Chondrocyte (in vitro differentiated cells): ENCODE measurements at regions not wholly inside any gene's neighbourhood (a gene's known extent, or its start where the extent isn't known, plus 50 kb on each side); places are given as distances from the start of the nearest gene placed in this dataset.

ENCODE experiments used
- DNase-seq: peaks from one replicate; pipeline ENCODE4 v3.0.0; 2021; ENCODE audit warnings: mixed read lengths, low spot score
- H3K27ac Mint-ChIP-seq: one replicate; pipeline ENCODE4 v1.8.0; 2021; ENCODE audit warnings: mild to moderate bottlenecking, moderate library complexity, mixed read lengths; ENCODE audit not compliant: unreplicated experiment
- H3K27me3 Mint-ChIP-seq: 2 replicates; pipeline ENCODE4 v1.8.0; 2021; ENCODE audit warnings: low read depth, mixed read lengths
- H3K36me3 Mint-ChIP-seq: 2 replicates; pipeline ENCODE4 v1.8.0; 2021; ENCODE audit warnings: low read depth, mixed read lengths
- H3K4me1 Mint-ChIP-seq: 2 replicates; pipeline ENCODE4 v1.8.0; 2021; ENCODE audit warnings: low read depth, mild to moderate bottlenecking, mixed read lengths
- H3K4me3 Mint-ChIP-seq: one replicate; pipeline ENCODE4 v1.8.0; 2021; ENCODE audit warnings: mild to moderate bottlenecking, moderate library complexity, mixed read lengths; ENCODE audit not compliant: unreplicated experiment
- H3K9me3 Mint-ChIP-seq: 2 replicates; pipeline ENCODE4 v1.8.0; 2021; ENCODE audit warnings: low read depth, mixed read lengths
- TF ChIP-seq, protein P1 (sequence below): fragments of 200-600 bp; sonication (generic); IDR thresholded peaks from 2 replicates; pipeline ENCODE4 v1.5.0; 2021; ENCODE audit warnings: antibody characterized with exemption, mild to moderate bottlenecking, moderate library complexity

DNA sequence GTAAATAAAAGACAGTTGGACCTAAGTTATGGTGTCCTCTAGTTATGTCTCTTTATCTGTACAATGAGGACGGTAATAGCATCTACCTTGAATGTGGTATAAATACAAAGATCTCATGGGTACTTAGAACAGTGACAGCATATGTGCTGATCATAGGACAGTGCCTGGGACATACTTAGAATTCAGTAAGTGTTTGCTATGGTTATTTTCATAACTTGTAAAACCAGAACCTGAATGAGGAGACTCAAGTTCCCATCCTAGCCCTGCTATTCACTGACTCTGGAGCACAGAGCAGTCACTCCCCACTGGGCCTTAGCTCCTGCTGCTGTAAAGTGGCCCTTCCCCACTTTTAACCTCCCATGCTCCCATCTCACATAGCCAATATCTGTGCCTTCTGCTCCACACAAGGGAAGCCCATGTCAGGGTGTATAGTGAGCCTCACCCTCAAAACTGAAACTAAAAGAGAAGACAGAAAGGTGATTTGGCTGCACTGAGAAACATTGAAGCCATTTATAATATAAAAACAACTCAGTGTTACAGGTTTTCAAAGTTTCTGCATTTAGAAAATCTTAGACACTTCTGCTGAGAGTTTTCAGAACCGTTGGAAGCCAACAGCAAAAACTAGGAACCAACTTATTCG, 225.4 kb upstream of the UBE2E2 start:
- TF ChIP-seq, protein P1, sequence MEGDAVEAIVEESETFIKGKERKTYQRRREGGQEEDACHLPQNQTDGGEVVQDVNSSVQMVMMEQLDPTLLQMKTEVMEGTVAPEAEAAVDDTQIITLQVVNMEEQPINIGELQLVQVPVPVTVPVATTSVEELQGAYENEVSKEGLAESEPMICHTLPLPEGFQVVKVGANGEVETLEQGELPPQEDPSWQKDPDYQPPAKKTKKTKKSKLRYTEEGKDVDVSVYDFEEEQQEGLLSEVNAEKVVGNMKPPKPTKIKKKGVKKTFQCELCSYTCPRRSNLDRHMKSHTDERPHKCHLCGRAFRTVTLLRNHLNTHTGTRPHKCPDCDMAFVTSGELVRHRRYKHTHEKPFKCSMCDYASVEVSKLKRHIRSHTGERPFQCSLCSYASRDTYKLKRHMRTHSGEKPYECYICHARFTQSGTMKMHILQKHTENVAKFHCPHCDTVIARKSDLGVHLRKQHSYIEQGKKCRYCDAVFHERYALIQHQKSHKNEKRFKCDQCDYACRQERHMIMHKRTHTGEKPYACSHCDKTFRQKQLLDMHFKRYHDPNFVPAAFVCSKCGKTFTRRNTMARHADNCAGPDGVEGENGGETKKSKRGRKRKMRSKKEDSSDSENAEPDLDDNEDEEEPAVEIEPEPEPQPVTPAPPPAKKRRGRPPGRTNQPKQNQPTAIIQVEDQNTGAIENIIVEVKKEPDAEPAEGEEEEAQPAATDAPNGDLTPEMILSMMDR = no peak
- Mint-ChIP-seq H3K27ac (no peak overlapping the region), H3K36me3 (no peaks in the 10 kb centered on the region), H3K27me3 (peaks cover 3% of the 10 kb centered on the region), H3K4me3 (no peak overlapping the region), H3K4me1 (peaks cover 8% of the 10 kb centered on the region), H3K9me3 (peaks cover 12% of the 10 kb centered on the region)
- DNase-seq = no peak

DNA sequence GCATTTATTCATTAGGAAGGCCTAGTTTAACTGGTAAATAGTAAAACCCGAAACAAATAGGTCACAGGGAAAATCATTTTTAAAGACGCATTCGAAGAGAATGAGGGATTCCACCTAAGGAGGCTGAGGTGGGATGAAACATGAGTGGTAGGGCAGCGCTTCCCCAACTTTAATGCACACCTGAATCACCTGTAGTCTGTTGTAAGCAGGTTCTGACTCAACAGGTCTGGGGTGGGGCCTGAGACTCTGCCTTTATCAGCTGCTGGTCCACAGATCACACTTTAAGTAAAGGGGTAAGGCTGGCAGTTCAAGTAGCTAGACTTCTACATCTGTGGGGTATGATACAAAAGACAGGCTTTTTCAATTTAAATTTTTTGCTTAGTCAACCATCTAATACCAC, 223.5 kb upstream of the UBE2E2 start:
- TF ChIP-seq, protein P1 = no peak
- Mint-ChIP-seq H3K9me3 (peaks cover 8% of the 10 kb centered on the region), H3K27me3 (peaks cover 6% of the 10 kb centered on the region), H3K27ac (no peak overlapping the region), H3K4me1 (peaks cover 8% of the 10 kb centered on the region), H3K36me3 (no peaks in the 10 kb centered on the region), H3K4me3 (no peak overlapping the region)
- no peak for DNase-seq

DNA sequence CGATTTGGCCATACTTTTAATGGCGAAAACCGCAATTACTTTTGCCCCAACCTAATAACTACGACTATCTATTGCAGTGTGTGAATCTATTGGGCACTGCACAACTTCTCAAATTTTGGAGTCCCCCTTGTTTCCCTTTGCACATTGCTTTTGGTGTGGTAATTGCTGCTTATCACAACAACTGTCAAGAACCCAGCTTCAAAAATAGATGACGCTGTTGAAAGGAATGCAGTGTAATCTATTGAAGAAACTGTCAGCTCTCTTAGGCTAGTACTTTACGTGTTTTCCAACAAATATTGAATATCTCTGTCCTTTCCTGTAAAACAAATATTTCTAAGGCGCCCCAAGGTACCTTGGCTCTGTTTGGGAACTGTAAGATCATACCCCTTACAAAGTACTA, 222.8 kb upstream of the UBE2E2 start:
- H3K27ac Mint-ChIP-seq = no peak overlapping the region
- peaks cover 6% of the 10 kb centered on the region for H3K9me3 Mint-ChIP-seq

DNA sequence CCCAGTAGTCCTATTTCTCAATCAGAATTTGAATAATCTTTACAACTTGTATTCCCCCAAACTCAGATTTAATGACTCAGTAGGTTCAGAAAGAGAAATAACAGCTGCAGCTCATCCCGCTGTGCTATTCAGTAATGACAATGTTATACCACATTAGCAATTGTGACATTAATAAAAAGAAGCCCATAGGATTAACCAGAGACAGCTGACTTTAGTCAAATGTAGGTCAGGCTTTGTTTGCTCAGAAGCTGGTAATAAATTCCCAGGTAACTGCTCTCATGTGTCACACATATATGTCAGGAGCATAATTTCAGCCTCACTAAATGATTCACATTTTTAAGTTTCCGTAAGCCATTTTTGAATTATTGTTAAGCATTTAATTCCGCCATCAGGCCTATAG, 222.0 kb upstream of the UBE2E2 start:
- H3K9me3 Mint-ChIP-seq = peaks cover 11% of the 10 kb centered on the region
- TF ChIP-seq, protein P1 = no peak
- DNase-seq = no peak
- H3K36me3 Mint-ChIP-seq = no peaks in the 10 kb centered on the region
- peaks cover 8% of the 10 kb centered on the region for H3K4me1 Mint-ChIP-seq
- H3K27me3 Mint-ChIP-seq = peaks cover 9% of the 10 kb centered on the region
- H3K4me3 Mint-ChIP-seq = no peak overlapping the region
- no peak overlapping the region for H3K27ac Mint-ChIP-seq

More for the DNA sequence above, 222.8 kb upstream of the UBE2E2 start:
- no peaks in the 10 kb centered on the region for H3K36me3 Mint-ChIP-seq
- DNase-seq = no peak
- no peak overlapping the region for H3K4me3 Mint-ChIP-seq
- H3K27me3 Mint-ChIP-seq = peaks cover 6% of the 10 kb centered on the region
- peaks cover 8% of the 10 kb centered on the region for H3K4me1 Mint-ChIP-seq
- TF ChIP-seq, protein P1 = no peak

DNA sequence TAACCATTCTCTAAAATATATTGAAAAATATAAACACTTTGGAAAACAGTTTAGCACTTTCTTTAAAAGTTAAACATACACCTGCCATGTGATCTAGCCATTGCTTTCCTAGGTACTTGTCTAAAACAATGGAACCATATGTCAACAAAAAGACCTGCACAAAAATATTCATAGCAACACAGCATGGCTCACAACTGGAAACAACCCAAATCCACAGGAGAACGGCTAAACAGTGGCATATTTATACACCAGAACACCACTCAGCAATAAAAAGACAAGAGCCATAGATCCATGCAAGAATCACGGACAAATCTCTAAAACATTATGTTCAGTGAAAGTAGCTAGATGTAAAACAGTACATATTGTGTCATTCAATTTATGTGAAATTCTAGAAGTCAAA, 221.3 kb upstream of the UBE2E2 start:
- TF ChIP-seq, protein P1 = no peak
- no peak overlapping the region for H3K4me3 Mint-ChIP-seq
- no peaks in the 10 kb centered on the region for H3K36me3 Mint-ChIP-seq
- no peak for DNase-seq
- H3K27ac Mint-ChIP-seq = no peak overlapping the region
- peaks cover 9% of the 10 kb centered on the region for H3K27me3 Mint-ChIP-seq
- H3K4me1 Mint-ChIP-seq = peaks cover 8% of the 10 kb centered on the region
- peaks cover 15% of the 10 kb centered on the region for H3K9me3 Mint-ChIP-seq
